ENCODE measurements at regions not wholly inside any gene's neighbourhood (a gene's known extent, or its start where the extent isn't known, plus 50 kb on each side); places are given as distances from the start of the nearest gene placed in this dataset.

DNA sequence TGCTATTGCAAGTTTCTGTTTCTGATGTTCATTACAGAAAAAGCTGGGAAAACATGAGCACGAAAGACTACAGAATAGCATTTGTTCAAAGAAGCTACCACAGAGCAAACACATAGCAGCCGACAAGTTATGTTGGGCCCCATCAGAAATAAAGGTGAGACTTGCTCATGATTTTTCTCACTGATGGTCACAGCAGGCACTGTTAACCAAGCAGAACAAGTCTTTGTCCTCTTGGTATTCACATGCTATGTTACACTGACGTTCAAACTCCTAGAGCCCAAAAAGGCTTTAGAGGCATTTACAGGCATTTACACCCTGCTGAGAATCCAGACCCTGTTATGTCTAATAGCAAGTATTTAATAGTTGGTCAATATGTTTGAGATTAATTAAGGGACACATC, 235.0 kb upstream of the HNMT start:
- no peak overlapping the region for H3K4me3 Mint-ChIP-seq
- H3K9me3 Mint-ChIP-seq: peaks cover 25% of the 10 kb centered on the region
- no peaks in the 10 kb centered on the region for H3K4me1 Mint-ChIP-seq
- no peak overlapping the region for H3K27ac Mint-ChIP-seq
- DNase-seq (ENCODE audit: low spot score in 2 of 2) (no peak), ATAC-seq (no peak)
- H3K36me3 Mint-ChIP-seq: no peaks in the 10 kb centered on the region

DNA sequence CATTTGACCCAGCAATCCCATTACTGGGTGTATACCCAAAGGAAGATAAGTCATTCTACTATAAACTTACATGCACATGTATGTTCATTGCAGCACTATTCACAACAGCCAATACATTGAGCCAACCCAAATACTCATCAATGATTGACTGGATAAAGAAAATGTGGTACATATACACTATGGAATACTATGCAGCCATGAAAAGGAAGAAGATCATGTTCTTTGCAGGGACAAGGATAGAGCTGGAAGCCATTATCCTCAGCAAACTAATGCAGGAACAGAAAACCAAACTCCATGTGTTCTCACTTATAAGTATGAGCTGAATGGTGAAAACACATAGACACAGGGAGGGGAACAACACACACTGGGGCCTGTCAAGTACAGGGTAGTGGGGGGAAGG, 226.7 kb upstream of the HNMT start:
- H3K27ac Mint-ChIP-seq: no peak overlapping the region
- ATAC-seq (no peak), DNase-seq (ENCODE audit: low spot score in 2 of 2) (no peak)
- H3K36me3 Mint-ChIP-seq: no peaks in the 10 kb centered on the region
- no peaks in the 10 kb centered on the region for H3K4me1 Mint-ChIP-seq
- no peak overlapping the region for H3K4me3 Mint-ChIP-seq
- H3K9me3 Mint-ChIP-seq: peaks cover 15% of the 10 kb centered on the region

DNA sequence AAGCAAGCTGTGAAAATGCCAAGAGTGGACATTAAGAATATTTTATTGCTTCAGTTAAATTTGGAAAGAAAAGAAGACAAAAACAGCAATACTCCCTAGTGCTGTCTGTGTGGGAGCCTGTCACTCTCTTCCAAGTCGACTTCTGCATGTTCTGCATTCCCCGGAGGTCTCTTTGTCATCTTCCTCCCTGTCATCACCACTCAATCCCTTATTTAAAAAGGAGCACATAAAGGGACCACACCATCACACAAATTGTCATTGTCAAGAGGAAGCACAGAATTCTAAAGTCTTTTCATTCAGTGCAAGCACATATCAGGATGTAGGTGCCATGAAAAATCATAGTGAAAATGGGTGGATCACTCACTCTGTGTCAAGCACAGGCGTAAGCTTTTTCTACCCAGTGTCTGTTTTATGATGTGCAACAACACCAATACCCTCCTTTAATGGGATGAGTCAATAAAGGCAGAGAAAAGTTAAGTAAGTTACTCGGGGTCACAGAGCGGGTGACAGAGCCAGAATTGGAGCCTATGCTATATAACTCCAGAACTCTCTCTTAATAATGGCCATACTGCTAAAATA, 222.4 kb upstream of the HNMT start:
- H3K9me3 Mint-ChIP-seq: peaks cover 5% of the 10 kb centered on the region
- DNase-seq (ENCODE audit: low spot score in 2 of 2) (no peak), ATAC-seq (no peak)
- no peak overlapping the region for H3K27ac Mint-ChIP-seq
- H3K36me3 Mint-ChIP-seq: no peaks in the 10 kb centered on the region
- no peak overlapping the region for H3K4me3 Mint-ChIP-seq
- H3K4me1 Mint-ChIP-seq: no peaks in the 10 kb centered on the region

DNA sequence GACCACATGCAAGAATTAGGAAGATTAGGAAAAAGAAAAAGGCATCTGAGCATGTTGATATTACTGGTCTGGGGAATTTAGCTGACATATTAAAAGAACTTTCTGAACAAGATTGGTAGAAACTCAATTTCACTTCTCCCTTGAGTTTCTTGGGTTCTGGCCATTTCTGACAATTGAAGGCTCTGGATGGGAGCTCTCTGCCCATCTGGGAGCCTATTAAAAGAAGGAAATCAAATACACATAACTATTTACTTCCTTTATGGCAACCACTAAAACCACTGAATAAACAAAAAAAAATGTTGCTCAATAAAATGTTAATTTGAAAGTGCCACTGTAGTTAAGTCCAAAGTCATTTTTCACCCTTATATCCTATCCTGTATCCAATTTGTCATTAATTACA, 216.8 kb upstream of the HNMT start:
- Mint-ChIP-seq H3K36me3 (no peaks in the 10 kb centered on the region), H3K4me1 (no peaks in the 10 kb centered on the region), H3K27ac (no peak overlapping the region), H3K4me3 (no peak overlapping the region), H3K9me3 (no peaks in the 10 kb centered on the region)
- ATAC-seq: no peak
- DNase-seq (ENCODE audit: low spot score in 2 of 2): no peak

DNA sequence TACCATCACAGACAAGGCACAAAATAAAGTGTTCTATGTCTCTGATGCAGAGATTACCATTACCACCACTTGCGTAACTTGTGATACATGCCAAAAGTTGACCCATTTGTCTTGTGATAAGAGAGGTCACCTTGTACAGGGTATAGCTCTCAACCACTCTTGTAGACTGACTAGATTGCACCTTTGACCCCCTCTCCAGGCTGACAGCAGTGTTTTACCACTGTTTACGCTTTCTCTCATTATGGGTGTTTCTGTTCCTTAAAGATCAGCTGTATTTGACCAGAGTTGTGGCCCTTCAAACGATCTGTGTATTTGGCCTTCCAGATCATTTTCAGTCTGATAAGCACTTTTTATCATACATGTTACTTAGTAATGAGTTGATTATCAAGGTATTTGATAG, 215.7 kb upstream of the HNMT start:
- no peaks in the 10 kb centered on the region for H3K4me1 Mint-ChIP-seq
- H3K4me3 Mint-ChIP-seq: no peak overlapping the region
- H3K27ac Mint-ChIP-seq: no peak overlapping the region
- DNase-seq (ENCODE audit: low spot score in 2 of 2) (no peak), ATAC-seq (no peak)
- no peaks in the 10 kb centered on the region for H3K36me3 Mint-ChIP-seq
- H3K9me3 Mint-ChIP-seq: peaks cover 3% of the 10 kb centered on the region

DNA sequence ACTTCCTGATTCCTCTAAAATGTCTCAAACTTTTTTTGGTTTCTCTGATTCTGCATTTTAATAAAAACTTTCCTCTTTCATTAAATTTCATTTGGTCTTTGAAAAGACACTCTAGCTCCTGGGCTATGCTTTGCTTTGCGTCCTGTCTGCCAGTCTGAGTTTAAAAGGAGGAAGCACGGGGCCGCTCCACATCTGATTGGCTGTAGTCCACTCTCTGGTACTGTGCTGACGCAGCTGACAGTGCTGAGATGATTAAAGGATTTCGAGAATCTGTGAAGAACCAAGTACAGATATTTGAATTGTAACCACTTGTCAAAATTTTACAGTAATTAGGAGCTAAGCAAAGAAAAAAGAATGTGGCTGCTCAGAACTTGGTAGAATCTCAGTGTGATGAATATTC, 199.6 kb upstream of the HNMT start:
- Mint-ChIP-seq H3K4me3 (no peak overlapping the region), H3K27ac (no peak overlapping the region), H3K9me3 (peaks cover 11% of the 10 kb centered on the region), H3K4me1 (no peaks in the 10 kb centered on the region), H3K36me3 (no peaks in the 10 kb centered on the region)
- ATAC-seq (no peak), DNase-seq (ENCODE audit: low spot score in 2 of 2) (no peak)

DNA sequence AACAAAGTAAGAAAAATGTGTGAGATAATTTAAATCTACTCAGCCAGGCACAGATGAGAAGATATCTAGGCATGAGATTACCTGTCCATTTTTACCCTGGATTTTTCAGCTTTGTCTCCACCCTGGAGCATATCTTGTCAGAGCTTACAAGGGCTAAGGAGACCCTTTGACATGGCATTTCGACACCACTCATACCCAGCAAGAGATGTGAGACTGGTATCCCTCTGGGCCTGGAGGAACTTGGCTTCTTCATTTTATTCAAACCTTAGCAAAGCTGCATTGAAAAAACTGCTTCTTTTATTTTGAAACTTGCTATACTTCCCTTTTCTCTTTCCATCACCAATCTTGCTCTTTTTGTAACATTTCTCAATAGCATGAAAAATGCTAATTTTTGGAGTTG, 194.9 kb upstream of the HNMT start:
- no peak for ATAC-seq
- no peak overlapping the region for H3K4me3 Mint-ChIP-seq
- H3K9me3 Mint-ChIP-seq: peaks cover 6% of the 10 kb centered on the region
- H3K4me1 Mint-ChIP-seq: no peaks in the 10 kb centered on the region
- H3K36me3 Mint-ChIP-seq: no peaks in the 10 kb centered on the region
- H3K27ac Mint-ChIP-seq: no peak overlapping the region
- no peak for DNase-seq (ENCODE audit: low spot score in 2 of 2)

DNA sequence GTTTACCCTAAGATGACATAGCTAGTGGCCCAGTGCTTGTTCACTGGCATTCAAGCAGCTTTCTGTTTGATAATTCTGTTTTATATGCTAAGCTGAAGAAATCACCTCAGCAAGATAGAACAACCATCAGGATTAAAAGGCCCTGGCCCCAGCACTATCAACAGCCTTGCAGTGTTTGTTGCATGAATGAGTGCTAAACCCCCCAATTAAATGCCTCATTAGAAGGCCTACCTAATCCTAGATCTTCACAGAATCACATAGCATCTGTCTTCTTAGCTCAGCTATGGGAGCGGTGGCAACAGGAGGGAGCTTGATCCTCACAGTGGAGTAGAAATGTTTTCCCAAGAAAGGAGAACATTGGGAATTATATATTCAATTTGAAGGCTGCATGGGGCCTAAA, 194.1 kb upstream of the HNMT start:
- DNase-seq (ENCODE audit: low spot score in 2 of 2) (no peak), ATAC-seq (no peak)
- Mint-ChIP-seq H3K4me3 (no peak overlapping the region), H3K36me3 (no peaks in the 10 kb centered on the region), H3K27ac (no peak overlapping the region), H3K4me1 (no peaks in the 10 kb centered on the region), H3K9me3 (peaks cover 10% of the 10 kb centered on the region)

DNA sequence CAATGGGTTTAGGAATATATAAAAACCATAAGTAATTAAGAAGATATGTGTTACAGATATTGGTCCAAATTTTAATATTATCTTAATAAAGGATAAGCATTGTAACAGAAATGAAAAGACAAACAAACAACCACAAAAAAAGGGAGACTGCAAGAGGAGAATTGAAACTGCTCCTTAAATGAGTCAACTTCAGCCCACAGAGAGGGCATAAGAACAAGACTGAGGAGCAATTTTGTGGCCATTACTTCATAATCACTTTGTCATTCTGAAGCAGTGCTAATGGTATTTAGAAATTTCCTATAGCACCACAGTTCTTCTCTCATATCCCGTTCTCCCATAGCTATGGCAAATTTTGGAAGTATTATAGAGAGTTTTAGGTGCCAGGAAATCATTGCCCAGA, 193.2 kb upstream of the HNMT start:
- Mint-ChIP-seq H3K4me3 (no peak overlapping the region), H3K36me3 (no peaks in the 10 kb centered on the region), H3K27ac (no peak overlapping the region), H3K4me1 (no peaks in the 10 kb centered on the region), H3K9me3 (peaks cover 9% of the 10 kb centered on the region)
- ATAC-seq (no peak), DNase-seq (ENCODE audit: low spot score in 2 of 2) (no peak)

DNA sequence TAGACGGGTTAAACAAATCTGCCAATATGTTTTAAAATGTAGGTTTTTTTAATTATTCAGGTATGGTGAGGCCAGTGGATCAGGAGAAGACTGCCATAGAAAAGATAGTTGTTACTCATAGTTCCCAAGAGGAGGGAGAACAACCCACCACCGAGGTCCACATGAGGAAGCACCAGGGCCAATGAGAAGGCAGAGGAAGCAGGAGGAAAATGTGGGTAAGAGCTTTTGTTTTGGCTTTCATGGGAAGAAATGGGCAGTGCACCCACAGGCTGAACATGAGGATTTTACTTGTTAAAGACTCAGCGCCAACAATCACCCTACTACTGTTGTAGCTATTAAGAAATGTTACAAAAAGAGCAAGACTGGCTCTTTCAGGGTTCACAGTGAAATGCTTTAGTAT, 191.8 kb upstream of the HNMT start:
- no peaks in the 10 kb centered on the region for H3K36me3 Mint-ChIP-seq
- no peak overlapping the region for H3K4me3 Mint-ChIP-seq
- ATAC-seq (no peak), DNase-seq (ENCODE audit: low spot score in 2 of 2) (no peak)
- H3K9me3 Mint-ChIP-seq: peaks cover 7% of the 10 kb centered on the region
- no peaks in the 10 kb centered on the region for H3K4me1 Mint-ChIP-seq
- no peak overlapping the region for H3K27ac Mint-ChIP-seq

DNA sequence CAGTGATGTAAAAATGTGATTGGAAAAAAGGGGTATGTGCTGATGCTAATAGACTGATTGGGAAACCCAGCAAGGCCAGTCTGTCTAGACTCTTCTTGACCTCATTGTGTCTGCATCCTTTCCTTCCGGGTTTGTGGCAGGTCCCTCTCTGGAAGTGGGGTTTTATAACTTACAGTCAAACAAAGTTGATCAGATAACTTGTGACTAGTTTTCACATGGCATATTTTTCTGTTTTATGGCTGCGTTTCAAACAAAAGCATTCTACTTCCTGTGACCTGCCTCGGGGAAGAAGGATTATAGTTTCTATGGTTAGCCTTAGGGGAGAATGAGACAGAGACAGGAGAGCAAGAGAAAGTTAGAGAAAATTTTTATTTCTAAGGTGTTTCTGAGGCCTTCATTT, 188.7 kb upstream of the HNMT start:
- no peaks in the 10 kb centered on the region for H3K36me3 Mint-ChIP-seq

DNA sequence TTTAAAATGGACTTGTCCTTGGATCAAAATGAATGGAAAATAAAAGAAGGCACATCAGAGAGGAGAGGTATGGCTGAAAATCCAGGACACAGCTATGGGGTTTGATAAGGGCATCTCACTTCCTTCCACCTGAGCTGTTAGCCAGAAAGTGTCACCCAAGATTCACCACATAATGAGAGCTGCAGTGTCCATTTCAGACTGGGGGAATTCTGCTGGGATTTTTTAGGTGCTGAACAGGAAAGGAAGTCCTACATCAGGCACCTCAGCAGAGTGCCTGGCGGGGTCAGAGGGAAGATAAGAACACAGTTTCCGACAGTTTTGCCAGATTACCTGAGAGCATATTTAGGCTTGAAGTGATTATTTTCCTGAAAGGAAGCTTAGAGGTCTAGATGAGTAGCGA, 187.6 kb upstream of the HNMT start:
- Mint-ChIP-seq H3K36me3 (no peaks in the 10 kb centered on the region), H3K27ac (no peak overlapping the region), H3K4me1 (no peaks in the 10 kb centered on the region), H3K9me3 (peaks cover 3% of the 10 kb centered on the region), H3K4me3 (no peak overlapping the region)
- DNase-seq (ENCODE audit: low spot score in 2 of 2): no peak
- no peak for ATAC-seq

More for the DNA sequence above, 188.7 kb upstream of the HNMT start:
- ATAC-seq: no peak
- Mint-ChIP-seq H3K9me3 (peaks cover 3% of the 10 kb centered on the region), H3K27ac (no peak overlapping the region), H3K4me1 (no peaks in the 10 kb centered on the region), H3K4me3 (no peak overlapping the region)
- no peak for DNase-seq (ENCODE audit: low spot score in 2 of 2)

DNA sequence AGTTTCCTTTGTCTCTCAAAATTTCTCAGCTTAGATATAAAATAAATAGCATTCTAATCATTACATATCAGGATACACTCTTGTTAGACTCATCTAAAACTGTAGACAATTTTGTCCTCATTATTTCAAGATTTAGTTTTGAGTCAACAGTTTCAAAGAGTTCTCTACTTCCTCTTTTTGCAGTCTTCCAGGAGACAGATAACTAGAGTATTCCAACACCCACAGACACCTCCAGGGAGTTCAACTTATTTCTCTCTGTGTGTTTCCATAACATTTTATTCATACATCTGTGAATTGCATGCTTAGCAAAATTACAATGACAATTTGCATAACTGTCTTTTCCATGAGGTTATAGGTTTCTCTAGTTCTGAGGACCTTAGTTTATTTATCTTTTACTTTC, 166.6 kb upstream of the HNMT start:
- Mint-ChIP-seq H3K4me3 (no peak overlapping the region), H3K4me1 (no peaks in the 10 kb centered on the region), H3K9me3 (no peaks in the 10 kb centered on the region), H3K27ac (no peak overlapping the region), H3K36me3 (no peaks in the 10 kb centered on the region)
- ATAC-seq (no peak), DNase-seq (ENCODE audit: low spot score in 2 of 2) (no peak)

DNA sequence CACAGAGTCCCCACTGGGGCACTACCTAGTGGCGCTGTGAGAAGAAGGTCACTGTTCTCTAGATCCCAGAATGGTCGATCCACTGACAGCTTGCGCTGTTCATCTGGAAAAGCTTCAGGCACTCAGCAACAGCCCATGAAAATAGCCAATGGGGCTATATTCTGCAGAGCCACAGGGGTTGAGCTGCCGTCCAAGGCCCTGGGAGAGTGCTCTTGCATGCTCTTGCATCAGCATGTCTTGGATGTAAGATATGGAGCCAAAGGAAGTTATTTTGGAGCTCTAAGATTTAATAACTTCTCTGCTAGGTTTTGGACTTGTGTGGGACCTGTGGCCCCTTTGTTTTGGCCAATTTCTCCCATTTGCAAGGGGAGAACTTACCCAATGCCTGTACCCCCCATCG, 164.7 kb upstream of the HNMT start:
- Mint-ChIP-seq H3K36me3 (no peaks in the 10 kb centered on the region), H3K9me3 (no peaks in the 10 kb centered on the region), H3K4me3 (no peak overlapping the region), H3K27ac (no peak overlapping the region), H3K4me1 (no peaks in the 10 kb centered on the region)
- DNase-seq (ENCODE audit: low spot score in 2 of 2) (no peak), ATAC-seq (no peak)

DNA sequence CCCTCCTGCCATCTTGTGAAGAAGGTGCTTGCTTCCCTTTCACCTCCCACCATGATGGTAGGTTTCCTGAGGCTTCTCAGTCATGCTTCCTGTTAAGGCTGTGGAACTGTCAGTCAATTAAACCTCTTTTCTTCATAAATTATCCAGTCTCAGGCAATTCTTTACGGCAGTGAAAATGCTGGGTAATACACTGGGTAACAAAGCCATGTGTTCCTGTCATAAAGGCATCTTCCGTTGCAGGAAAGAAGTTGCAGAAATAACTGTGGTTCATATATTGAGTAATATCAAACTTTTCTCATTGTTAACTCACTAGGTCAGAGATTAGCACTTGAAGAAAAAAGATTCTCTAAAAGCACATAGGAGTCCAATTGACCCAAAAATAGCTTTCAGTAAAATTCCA, 163.9 kb upstream of the HNMT start:
- Mint-ChIP-seq H3K36me3 (no peaks in the 10 kb centered on the region), H3K4me3 (no peak overlapping the region), H3K9me3 (no peaks in the 10 kb centered on the region), H3K27ac (no peak overlapping the region), H3K4me1 (no peaks in the 10 kb centered on the region)
- ATAC-seq (no peak), DNase-seq (ENCODE audit: low spot score in 2 of 2) (no peak)

DNA sequence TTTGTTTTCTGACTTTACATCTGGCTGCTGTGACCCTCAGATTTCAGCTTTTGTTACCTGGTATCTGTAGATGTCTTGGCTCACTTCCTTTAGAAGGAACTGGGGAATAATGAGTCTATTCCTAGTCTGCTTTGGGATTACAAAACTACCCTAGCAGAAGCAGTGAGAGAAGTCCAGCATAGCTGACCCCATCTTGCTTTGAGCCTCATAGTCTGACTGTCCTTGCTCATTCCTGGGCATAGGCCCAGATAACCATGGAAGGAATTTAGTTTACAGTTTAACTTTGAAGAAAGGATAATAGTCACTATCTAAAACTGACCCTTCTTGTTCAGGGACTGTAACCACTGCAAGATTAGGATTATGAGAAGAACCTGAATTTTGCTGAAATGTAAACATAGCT, 163.0 kb upstream of the HNMT start:
- ATAC-seq: no peak
- DNase-seq (ENCODE audit: low spot score in 2 of 2): no peak
- Mint-ChIP-seq H3K4me1 (no peaks in the 10 kb centered on the region), H3K4me3 (no peak overlapping the region), H3K27ac (no peak overlapping the region), H3K9me3 (no peaks in the 10 kb centered on the region), H3K36me3 (no peaks in the 10 kb centered on the region)

DNA sequence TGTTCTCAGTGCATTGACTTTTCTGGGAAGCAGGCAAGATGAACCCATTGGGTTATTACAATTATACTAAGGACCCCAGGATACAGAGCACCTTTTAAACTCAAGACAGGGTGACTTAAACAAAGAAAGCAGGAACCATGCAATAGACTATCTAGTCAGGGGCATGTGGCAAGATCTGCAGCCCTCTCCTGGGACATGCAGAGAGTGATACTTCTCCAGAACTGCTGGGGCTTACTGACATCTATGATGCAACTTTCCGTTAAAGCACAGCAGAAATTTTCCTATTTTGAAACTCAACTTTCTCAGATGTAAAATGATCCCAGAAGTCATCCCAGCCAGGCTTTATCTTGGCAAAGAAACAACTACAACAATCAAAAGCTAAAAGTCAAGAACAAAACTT, 162.2 kb upstream of the HNMT start:
- ATAC-seq (no peak), DNase-seq (ENCODE audit: low spot score in 2 of 2) (no peak)
- no peaks in the 10 kb centered on the region for H3K9me3 Mint-ChIP-seq
- H3K4me3 Mint-ChIP-seq: no peak overlapping the region
- no peaks in the 10 kb centered on the region for H3K36me3 Mint-ChIP-seq
- H3K27ac Mint-ChIP-seq: no peak overlapping the region
- no peaks in the 10 kb centered on the region for H3K4me1 Mint-ChIP-seq
